GM12878 (cell line): ENCODE measurements at regions not wholly inside any gene's neighbourhood (a gene's known extent, or its start where the extent isn't known, plus 50 kb on each side); places are given as distances from the start of the nearest gene placed in this dataset.

Experiments used
- ATAC-seq: fragments of 200-7000 bp; cut with Tn5 transposase; 3 replicates; pipeline ENCODE4 v1.9.1; 2020; ENCODE audit warnings: mild to moderate bottlenecking, moderate library complexity
- BruUV-seq: library from RNA; stranded (reverse); fragments of 400-500 nt; replicated peaks from 2 replicates; lab custom pipeline; 2021; lab: Mats Ljungman, UMichigan
- CTCF ChIA-PET: fragments of 300-600 bp; sonication (Branson Sonifier 250); formaldehyde crosslinking; extraction: SDS; loops from one replicate; lab custom pipeline; 2021; ENCODE audit warnings: inconsistent platforms; lab: Yijun Ruan, JAX
- POLR2A ChIA-PET: fragments of 350-600 bp; formaldehyde crosslinking; extraction: SDS; loops from one replicate; lab custom pipeline; 2021; ENCODE audit warnings: inconsistent platforms; lab: Charles Lee
- RAD21 ChIA-PET: fragments of 300-600 bp; sonication (Branson Sonifier 250); formaldehyde crosslinking; loops from one replicate; lab custom pipeline; 2023; ENCODE audit warnings: antibody characterized with exemption; ENCODE audit not compliant: unreplicated experiment; lab: Charles Lee
- SMC1A ChIA-PET: fragments of 300-600 bp; sonication (Branson Sonifier 250); formaldehyde crosslinking; loops from one replicate; lab custom pipeline; 2023; ENCODE audit not compliant: unreplicated experiment, uncharacterized antibody; lab: Charles Lee
- DNase-seq: peaks from one replicate; pipeline ENCODE4 v3.0.0-alpha.2; 2011; ENCODE audit warnings: low read depth, low spot score
- FAIRE-seq: peaks from 3 replicates; lab custom pipeline; 2011; peaks lifted over from hg19 to GRCh38; lab: Jason Lieb, UNC
- H2AFZ ChIP-seq: 2 replicates; pipeline ENCODE4 v1.6.0; 2011; ENCODE audit warnings: low read depth, low read length, control low read depth; ENCODE audit not compliant: control insufficient read depth
- H3K27ac ChIP-seq: 2 replicates; pipeline ENCODE4 v1.5.1; 2011; ENCODE audit warnings: control low read depth; ENCODE audit not compliant: control insufficient read depth, insufficient read depth
- H3K27me3 ChIP-seq, 2 experiments: replicated peaks in 1 of 2; 2 replicates each; pipeline versions ENCODE4 v1.6.0 to v1.6.1; 2011; ENCODE audit warnings: low read length in 1 of 2; ENCODE audit not compliant: control insufficient read depth in 2 of 2, insufficient read depth in 2 of 2
- H3K36me3 ChIP-seq, 2 experiments: 2 replicates each; pipeline ENCODE4 v1.5.1; 2011; ENCODE audit warnings: low read length in 1 of 2; ENCODE audit not compliant: control insufficient read depth in 2 of 2, insufficient read depth in 2 of 2
- H3K4me1 ChIP-seq: 2 replicates; pipeline ENCODE4 v1.6.1; 2011; ENCODE audit warnings: mild to moderate bottlenecking, low read length, moderate library complexity, mixed read lengths; ENCODE audit not compliant: control insufficient read depth, insufficient read depth
- H3K4me2 ChIP-seq: 2 replicates; pipeline ENCODE4 v1.6.0; 2011; ENCODE audit warnings: control low read depth; ENCODE audit not compliant: control insufficient read depth, insufficient read depth
- H3K4me3 ChIP-seq: fragments of 200-600 bp; sonication (generic); 2 replicates; pipeline ENCODE4 v1.5.1; 2016
- H3K79me2 ChIP-seq: 2 replicates; pipeline ENCODE4 v1.6.0; 2011; ENCODE audit warnings: low read length; ENCODE audit not compliant: control insufficient read depth, insufficient read depth
- H3K9ac ChIP-seq: 2 replicates; pipeline ENCODE4 v1.8.0; 2011; ENCODE audit warnings: low read length, control low read depth, mixed read lengths; ENCODE audit not compliant: control insufficient read depth, insufficient read depth
- H3K9me3 ChIP-seq: replicated peaks from 3 replicates; pipeline ENCODE4 v1.5.1; 2011; ENCODE audit warnings: mild to moderate bottlenecking, low read length; ENCODE audit not compliant: control insufficient read depth, insufficient read depth
- H4K20me1 ChIP-seq: 2 replicates; pipeline ENCODE4 v1.6.0; 2011; ENCODE audit not compliant: control insufficient read depth, insufficient read depth
- ASH2L ChIP-seq: fragments of 300-600, 200-600 bp; sonication (generic); IDR thresholded peaks from 2 replicates; pipeline ENCODE4 v1.6.1; 2017; ENCODE audit warnings: low read depth, mild to moderate bottlenecking, borderline replicate concordance
- CBX3 ChIP-seq: fragments of 200-600 bp; sonication (generic); IDR thresholded peaks from 2 replicates; pipeline ENCODE4 v1.6.1; 2016; ENCODE audit warnings: low read depth, borderline replicate concordance
- FOS ChIP-seq: IDR thresholded peaks from 3 replicates; pipeline ENCODE4 v1.6.1; 2011; ENCODE audit warnings: borderline replicate concordance; ENCODE audit not compliant: insufficient read length; ENCODE audit errors: extremely low read depth
- RELA ChIP-seq: fragments of 450-650 bp; IDR thresholded peaks from 2 replicates; pipeline ENCODE4 v1.8.0; 2014; ENCODE audit warnings: borderline replicate concordance; ENCODE audit not compliant: partially characterized antibody
- SRF ChIP-seq, 2 experiments: IDR thresholded peaks; 2 replicates each; pipeline ENCODE4 v1.6.1; 2011; ENCODE audit warnings: low read depth in 2 of 2, low read length in 2 of 2, mild to moderate bottlenecking in 1 of 2, moderate library complexity in 1 of 2
- STAT1 ChIP-seq: fragments of 450-650 bp; conservative IDR thresholded peaks from 2 replicates; pipeline ENCODE4 v1.6.1; 2014; ENCODE audit warnings: antibody characterized with exemption, mild to moderate bottlenecking
- TCF12 ChIP-seq: IDR thresholded peaks from 2 replicates; pipeline ENCODE4 v1.6.1; 2011; ENCODE audit warnings: low read depth, mild to moderate bottlenecking, low read length
- WRNIP1 ChIP-seq: IDR thresholded peaks from 2 replicates; pipeline ENCODE4 v1.6.1; 2011; ENCODE audit warnings: low read depth, low read length, improper control_type of control experiment, borderline replicate concordance
- YY1 ChIP-seq: IDR thresholded peaks from 2 replicates; pipeline ENCODE4 v1.6.1; 2011; ENCODE audit warnings: low read depth, mild to moderate bottlenecking, low read length
- ZNF217 ChIP-seq: fragments of 450-650 bp; IDR thresholded peaks from 2 replicates; pipeline ENCODE4 v1.6.1; 2017; ENCODE audit warnings: antibody characterized with exemption, mild to moderate bottlenecking
- ZZZ3 ChIP-seq: IDR thresholded peaks from 2 replicates; pipeline ENCODE4 v1.6.1; 2011; ENCODE audit warnings: low read depth; ENCODE audit not compliant: control insufficient read depth, insufficient read length
- WGBS: methylation state at CpG from one replicate; pipeline ENCODE4 v1.1.6; 2016; ENCODE audit warnings: low lambda C conversion rate; ENCODE audit not compliant: insufficient replicate concordance, insufficient coverage; ENCODE audit errors: missing lambda C conversion rate; 5-methylcytosine and 5-hydroxymethylcytosine counted together
- in situ Hi-C: fragments of 300-500 bp; cut with MboI; formaldehyde crosslinking; loops from 9 replicates; pipeline ENCODE4 v1.14.3; 2018; ENCODE audit warnings: mixed read lengths
- intact Hi-C: fragments of 100-400 bp; cut with micrococcal nuclease; formaldehyde crosslinking; loops from one replicate; pipeline ENCODE4 v1.14.2; 2022; ENCODE audit not compliant: unreplicated experiment
- TF ChIP-seq, protein P1 (sequence below): IDR thresholded peaks from 2 replicates; pipeline ENCODE4 v1.6.1; 2011; ENCODE audit warnings: borderline replicate concordance, low read depth, mild to moderate bottlenecking, moderate library complexity, mixed read lengths, low read length; ENCODE audit not compliant: insufficient read depth; ENCODE audit errors: extremely low read length
- TF ChIP-seq, protein P2 (sequence below), 3 experiments: IDR thresholded peaks in 2 of 3; conservative IDR thresholded peaks in 1 of 3; 2 replicates each; pipeline ENCODE4 v1.5.1; 2011; ENCODE audit warnings: low read depth in 3 of 3, low read length in 3 of 3, mild to moderate bottlenecking in 3 of 3, control low read depth in 2 of 3, moderate library complexity in 2 of 3, inconsistent platforms in 1 of 3, mixed read lengths in 1 of 3; ENCODE audit not compliant: control insufficient read depth in 2 of 3, insufficient read depth in 1 of 3; ENCODE audit errors: extremely low read depth in 1 of 3
- TF ChIP-seq, protein P3 (sequence below): fragments of 150-350 bp; IDR thresholded peaks from 2 replicates; pipeline ENCODE4 v1.6.1; 2016; ENCODE audit warnings: low read depth, low read length

DNA sequence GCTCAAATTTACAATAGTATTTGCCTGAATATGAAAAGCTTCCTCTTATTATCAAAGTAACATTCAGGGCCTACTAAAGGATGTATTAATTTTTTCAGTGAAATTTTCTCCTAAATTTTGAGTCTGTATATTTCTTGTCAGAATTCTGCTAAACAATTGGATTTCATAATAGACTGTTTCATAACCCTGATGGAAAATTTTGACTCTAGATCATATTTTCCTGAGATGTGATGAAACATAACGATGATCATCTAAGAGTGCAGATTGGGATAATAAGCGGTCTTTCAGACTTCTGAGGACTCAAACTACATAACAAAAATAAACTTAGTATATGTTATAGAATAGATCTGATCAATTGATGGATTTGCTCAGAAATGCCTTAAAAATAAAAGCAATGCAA is 574.5 kb upstream of the TBL1XR1 start:
- Histone ChIP-seq H3K9ac (no peak overlapping the region), H3K4me2 (no peak overlapping the region), H4K20me1 (no peaks in the 10 kb centered on the region), H3K4me1 (no peaks in the 10 kb centered on the region; the same call in 1 of the 2 replicates), H3K4me3 (no peak overlapping the region), H2AFZ (no peak overlapping the region), H3K36me3 (no peaks in the 10 kb centered on the region), H3K27me3 (0 out of 4 replicates have a peak, but pooled peaks cover 0 to 1% of the 10 kb centered on the region in 2 experiments), H3K79me2 (no peaks in the 10 kb centered on the region), H3K27ac (no peak overlapping the region), H3K9me3 (no peaks in the 10 kb centered on the region; the same call in 2 of the 3 replicates)
- FAIRE-seq (no peak), DNase-seq (no peak), ATAC-seq (no peak)
- ChIA-PET CTCF (no interaction called here), POLR2A (no interaction called here), RAD21 (no interaction called here), SMC1A (interaction anchor here (0.6 kb wide), 1 partner anchor 350 kb away, joined by 3 read pairs; no protein-coding TSS in a partner anchor)
- BruUV-seq: no TSS peak
- TF ChIP-seq WRNIP1 (no peak), ZNF217 (no peak), ASH2L (no peak), TCF12 (no peak), SRF (IDR thresholded peaks at IDR 0.05; ENCODE audit: low read depth in 2 of 2, low read length in 2 of 2) (no peak), STAT1 (no peak), YY1 (no peak), FOS (no peak), CBX3 (no peak), ZZZ3 (no peak), RELA (no peak)
- TF ChIP-seq, protein P1, sequence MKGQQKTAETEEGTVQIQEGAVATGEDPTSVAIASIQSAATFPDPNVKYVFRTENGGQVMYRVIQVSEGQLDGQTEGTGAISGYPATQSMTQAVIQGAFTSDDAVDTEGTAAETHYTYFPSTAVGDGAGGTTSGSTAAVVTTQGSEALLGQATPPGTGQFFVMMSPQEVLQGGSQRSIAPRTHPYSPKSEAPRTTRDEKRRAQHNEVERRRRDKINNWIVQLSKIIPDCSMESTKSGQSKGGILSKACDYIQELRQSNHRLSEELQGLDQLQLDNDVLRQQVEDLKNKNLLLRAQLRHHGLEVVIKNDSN: no peak
- TF ChIP-seq, protein P2, sequence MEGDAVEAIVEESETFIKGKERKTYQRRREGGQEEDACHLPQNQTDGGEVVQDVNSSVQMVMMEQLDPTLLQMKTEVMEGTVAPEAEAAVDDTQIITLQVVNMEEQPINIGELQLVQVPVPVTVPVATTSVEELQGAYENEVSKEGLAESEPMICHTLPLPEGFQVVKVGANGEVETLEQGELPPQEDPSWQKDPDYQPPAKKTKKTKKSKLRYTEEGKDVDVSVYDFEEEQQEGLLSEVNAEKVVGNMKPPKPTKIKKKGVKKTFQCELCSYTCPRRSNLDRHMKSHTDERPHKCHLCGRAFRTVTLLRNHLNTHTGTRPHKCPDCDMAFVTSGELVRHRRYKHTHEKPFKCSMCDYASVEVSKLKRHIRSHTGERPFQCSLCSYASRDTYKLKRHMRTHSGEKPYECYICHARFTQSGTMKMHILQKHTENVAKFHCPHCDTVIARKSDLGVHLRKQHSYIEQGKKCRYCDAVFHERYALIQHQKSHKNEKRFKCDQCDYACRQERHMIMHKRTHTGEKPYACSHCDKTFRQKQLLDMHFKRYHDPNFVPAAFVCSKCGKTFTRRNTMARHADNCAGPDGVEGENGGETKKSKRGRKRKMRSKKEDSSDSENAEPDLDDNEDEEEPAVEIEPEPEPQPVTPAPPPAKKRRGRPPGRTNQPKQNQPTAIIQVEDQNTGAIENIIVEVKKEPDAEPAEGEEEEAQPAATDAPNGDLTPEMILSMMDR (IDR thresholded peaks at IDR 0.05 in 2 of 3, conservative IDR thresholded peaks at IDR 0.05 in 1 of 3; ENCODE audit: control insufficient read depth in 2 of 3, extremely low read depth in 1 of 3, insufficient read depth in 1 of 3, low read depth in 3 of 3, low read length in 3 of 3): no peak
- TF ChIP-seq, protein P3, sequence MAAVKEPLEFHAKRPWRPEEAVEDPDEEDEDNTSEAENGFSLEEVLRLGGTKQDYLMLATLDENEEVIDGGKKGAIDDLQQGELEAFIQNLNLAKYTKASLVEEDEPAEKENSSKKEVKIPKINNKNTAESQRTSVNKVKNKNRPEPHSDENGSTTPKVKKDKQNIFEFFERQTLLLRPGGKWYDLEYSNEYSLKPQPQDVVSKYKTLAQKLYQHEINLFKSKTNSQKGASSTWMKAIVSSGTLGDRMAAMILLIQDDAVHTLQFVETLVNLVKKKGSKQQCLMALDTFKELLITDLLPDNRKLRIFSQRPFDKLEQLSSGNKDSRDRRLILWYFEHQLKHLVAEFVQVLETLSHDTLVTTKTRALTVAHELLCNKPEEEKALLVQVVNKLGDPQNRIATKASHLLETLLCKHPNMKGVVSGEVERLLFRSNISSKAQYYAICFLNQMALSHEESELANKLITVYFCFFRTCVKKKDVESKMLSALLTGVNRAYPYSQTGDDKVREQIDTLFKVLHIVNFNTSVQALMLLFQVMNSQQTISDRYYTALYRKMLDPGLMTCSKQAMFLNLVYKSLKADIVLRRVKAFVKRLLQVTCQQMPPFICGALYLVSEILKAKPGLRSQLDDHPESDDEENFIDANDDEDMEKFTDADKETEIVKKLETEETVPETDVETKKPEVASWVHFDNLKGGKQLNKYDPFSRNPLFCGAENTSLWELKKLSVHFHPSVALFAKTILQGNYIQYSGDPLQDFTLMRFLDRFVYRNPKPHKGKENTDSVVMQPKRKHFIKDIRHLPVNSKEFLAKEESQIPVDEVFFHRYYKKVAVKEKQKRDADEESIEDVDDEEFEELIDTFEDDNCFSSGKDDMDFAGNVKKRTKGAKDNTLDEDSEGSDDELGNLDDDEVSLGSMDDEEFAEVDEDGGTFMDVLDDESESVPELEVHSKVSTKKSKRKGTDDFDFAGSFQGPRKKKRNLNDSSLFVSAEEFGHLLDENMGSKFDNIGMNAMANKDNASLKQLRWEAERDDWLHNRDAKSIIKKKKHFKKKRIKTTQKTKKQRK: no peak
- in situ Hi-C loops (no loop called here), intact Hi-C loops (no loop called here)
- WGBS: 79% methylated on average over 2 of the region's 2 CpGs
